Colonic mucosa (tissue), 4 donors: ENCODE measurements at regions not wholly inside any gene's neighbourhood (a gene's known extent, or its start where the extent isn't known, plus 50 kb on each side); places are given as distances from the start of the nearest gene placed in this dataset.

Experiments used
- DNase-seq: peaks from one replicate; pipeline ENCODE4 v3.0.0-alpha.2; 2020
- H3K27ac ChIP-seq: fragments of 200-600 bp; one replicate; pipeline ENCODE4 v1.8.0; 2021
- H3K27me3 ChIP-seq: fragments of 200-600 bp; one replicate; pipeline ENCODE4 v1.8.0; 2021
- H3K36me3 ChIP-seq: fragments of 200-600 bp; one replicate; pipeline ENCODE4 v1.8.0; 2021
- H3K4me1 ChIP-seq: fragments of 200-600 bp; one replicate; pipeline ENCODE4 v1.8.0; 2021; ENCODE audit warnings: mild to moderate bottlenecking
- H3K4me3 ChIP-seq: fragments of 200-600 bp; one replicate; pipeline ENCODE4 v1.8.0; 2021
- H3K9ac ChIP-seq, 2 donors: one replicate each; pipeline ENCODE4 v1.7.0; 2013; ENCODE audit warnings: control low read depth in 2 of 2, low read depth in 2 of 2, low read length in 2 of 2
- H3K9me3 ChIP-seq: fragments of 200-600 bp; one replicate; pipeline ENCODE4 v1.8.0; 2021
- intact Hi-C: fragments of 100-400 bp; cut with DNase I; formaldehyde crosslinking; loops from one replicate; pipeline ENCODE4 v1.14.1; 2022
- TF ChIP-seq, protein P1 (sequence below): fragments of 200-600 bp; IDR thresholded peaks from one replicate; pipeline ENCODE4 v1.8.0; 2022; ENCODE audit warnings: antibody characterized with exemption, mild to moderate bottlenecking
- donor health status: healthy.
- donor health status: DM: no; HTN: no; CAD: no.
- donor health status: DM: no; HTN: no; CAD: no.

GRCh38 chr20:50431066-50431450 is 79.1 kb upstream of the PTPN1 start:
- Histone ChIP-seq H3K27ac (no peak overlapping the region), H3K27me3 (no peaks in the 10 kb centered on the region), H3K36me3 (no peaks in the 10 kb centered on the region), H3K9ac (peak overlapping the region in 1 of 2 donors; percentile 43), H3K4me1 (no peaks in the 10 kb centered on the region), H3K4me3 (no peak overlapping the region), H3K9me3 (no peaks in the 10 kb centered on the region)
- TF ChIP-seq, protein P1, sequence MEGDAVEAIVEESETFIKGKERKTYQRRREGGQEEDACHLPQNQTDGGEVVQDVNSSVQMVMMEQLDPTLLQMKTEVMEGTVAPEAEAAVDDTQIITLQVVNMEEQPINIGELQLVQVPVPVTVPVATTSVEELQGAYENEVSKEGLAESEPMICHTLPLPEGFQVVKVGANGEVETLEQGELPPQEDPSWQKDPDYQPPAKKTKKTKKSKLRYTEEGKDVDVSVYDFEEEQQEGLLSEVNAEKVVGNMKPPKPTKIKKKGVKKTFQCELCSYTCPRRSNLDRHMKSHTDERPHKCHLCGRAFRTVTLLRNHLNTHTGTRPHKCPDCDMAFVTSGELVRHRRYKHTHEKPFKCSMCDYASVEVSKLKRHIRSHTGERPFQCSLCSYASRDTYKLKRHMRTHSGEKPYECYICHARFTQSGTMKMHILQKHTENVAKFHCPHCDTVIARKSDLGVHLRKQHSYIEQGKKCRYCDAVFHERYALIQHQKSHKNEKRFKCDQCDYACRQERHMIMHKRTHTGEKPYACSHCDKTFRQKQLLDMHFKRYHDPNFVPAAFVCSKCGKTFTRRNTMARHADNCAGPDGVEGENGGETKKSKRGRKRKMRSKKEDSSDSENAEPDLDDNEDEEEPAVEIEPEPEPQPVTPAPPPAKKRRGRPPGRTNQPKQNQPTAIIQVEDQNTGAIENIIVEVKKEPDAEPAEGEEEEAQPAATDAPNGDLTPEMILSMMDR: no peak
- DNase-seq: no peak
- intact Hi-C loops: no loop called here

GRCh38 chr20:50433001-50433761 is 77.0 kb upstream of the PTPN1 start:
- intact Hi-C loops: no loop called here
- no peak overlapping the region for H3K27ac ChIP-seq
- peak overlapping the region in 1 of 2 donors; percentile 34 for H3K9ac ChIP-seq

GRCh38 chr20:50434321-50434652 is 75.9 kb upstream of the PTPN1 start:
- no peaks in the 10 kb centered on the region for H3K9me3 ChIP-seq
- H3K27ac ChIP-seq: no peak overlapping the region
- H3K4me1 ChIP-seq: no peaks in the 10 kb centered on the region
- intact Hi-C loops: no loop called here
- H3K9ac ChIP-seq: no peak overlapping the region
- DNase-seq: no peak
- H3K27me3 ChIP-seq: no peaks in the 10 kb centered on the region
- TF ChIP-seq, protein P1: no peak
- H3K36me3 ChIP-seq: no peaks in the 10 kb centered on the region
- H3K4me3 ChIP-seq: no peak overlapping the region

More at GRCh38 chr20:50433001-50433761, 77.0 kb upstream of the PTPN1 start:
- Histone ChIP-seq H3K9me3 (no peaks in the 10 kb centered on the region), H3K36me3 (no peaks in the 10 kb centered on the region), H3K4me3 (no peak overlapping the region), H3K27me3 (no peaks in the 10 kb centered on the region), H3K4me1 (no peaks in the 10 kb centered on the region)
- no peak for DNase-seq
- TF ChIP-seq, protein P1: no peak

- Histone ChIP-seq H3K9me3 (no peaks in the 10 kb centered on the region), H3K4me1 (no peaks in the 10 kb centered on the region), H3K36me3 (no peaks in the 10 kb centered on the region), H3K4me3 (no peak overlapping the region), H3K9ac (no peak overlapping the region), H3K27me3 (no peaks in the 10 kb centered on the region), H3K27ac (no peak overlapping the region)
- no peak for DNase-seq
- TF ChIP-seq, protein P1: no peak
- intact Hi-C loops: no loop called here
These were observed 75.4 kb upstream of the PTPN1 start for GRCh38 chr20:50434653-50435396.

GRCh38 chr20:50435397-50436051 is 74.7 kb upstream of the PTPN1 start:
- TF ChIP-seq, protein P1: no peak
- Histone ChIP-seq H3K36me3 (no peaks in the 10 kb centered on the region), H3K4me1 (no peaks in the 10 kb centered on the region), H3K4me3 (no peak overlapping the region), H3K27ac (no peak overlapping the region), H3K9ac (no peak overlapping the region), H3K27me3 (no peaks in the 10 kb centered on the region), H3K9me3 (no peaks in the 10 kb centered on the region)
- no peak for DNase-seq
- intact Hi-C loops: no loop called here
